GM18499 (cell line): ENCODE measurements at regions not wholly inside any gene's neighbourhood (a gene's known extent, or its start where the extent isn't known, plus 50 kb on each side); places are given as distances from the start of the nearest gene placed in this dataset.

ENCODE experiments used
- ATAC-seq: cut with Tn5 transposase; IDR thresholded peaks from one replicate; pipeline ENCODE4 v1.9.1; 2021; ENCODE audit warnings: moderate number of reproducible peaks; ENCODE audit not compliant: insufficient read depth, unreplicated experiment

- ATAC-seq, result no peak
Measured at GRCh38 chr7:12879139-12879538, 191.7 kb downstream of the ARL4A start.

GRCh38 chr7:12881712-12882111, 194.3 kb downstream of the ARL4A start:
- ATAC-seq, result no peak

DNA sequence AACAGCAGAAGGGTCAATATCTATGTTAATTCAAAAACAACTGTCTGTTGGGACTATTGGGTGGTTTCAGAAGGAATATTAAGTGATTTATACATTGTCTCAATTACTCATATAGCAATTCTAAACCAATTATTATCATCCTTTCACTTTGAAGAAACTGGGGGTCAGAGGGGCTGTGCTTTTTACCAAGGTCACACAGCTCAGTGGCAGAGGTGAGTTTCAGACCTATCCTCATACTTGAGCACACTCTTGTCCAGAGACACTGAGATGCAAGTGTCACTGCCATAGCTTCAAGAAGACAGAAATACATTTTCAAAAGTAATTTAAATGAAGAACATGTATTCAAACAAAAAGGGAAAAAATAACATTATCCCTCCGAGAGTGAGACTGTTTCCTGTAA, 195.3 kb downstream of the ARL4A start:
- ATAC-seq, result no peak

- ATAC-seq, result no peak
Measured at GRCh38 chr7:12884033-12884432, 196.6 kb downstream of the ARL4A start.

DNA sequence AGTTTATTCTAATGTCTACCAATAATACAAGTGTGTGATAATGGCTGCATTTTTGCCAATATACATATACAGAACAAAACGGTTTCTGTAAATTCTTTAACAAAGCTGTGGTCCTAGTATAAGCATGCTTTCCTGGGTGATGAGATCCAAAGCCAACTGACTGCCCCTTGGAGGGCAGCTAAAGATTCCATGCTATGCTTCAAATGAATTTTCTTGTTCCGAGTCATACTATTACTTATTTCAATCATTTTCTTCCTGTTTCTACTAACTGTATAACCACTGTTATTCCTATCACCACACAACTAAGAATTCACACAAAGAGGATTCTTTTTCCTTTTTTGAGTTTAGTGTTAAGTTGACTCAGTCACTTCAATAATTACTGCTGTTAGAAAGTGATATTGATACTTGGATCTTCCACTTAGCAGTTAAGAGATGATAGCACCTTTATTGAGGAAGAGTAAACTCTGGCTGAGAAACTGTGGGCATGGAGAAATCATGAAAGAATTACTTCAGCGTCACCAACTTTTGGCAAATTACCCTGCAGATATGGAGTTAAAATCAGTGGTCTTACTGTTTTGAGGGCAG, 197.5 kb downstream of the ARL4A start:
- no peak for ATAC-seq

DNA sequence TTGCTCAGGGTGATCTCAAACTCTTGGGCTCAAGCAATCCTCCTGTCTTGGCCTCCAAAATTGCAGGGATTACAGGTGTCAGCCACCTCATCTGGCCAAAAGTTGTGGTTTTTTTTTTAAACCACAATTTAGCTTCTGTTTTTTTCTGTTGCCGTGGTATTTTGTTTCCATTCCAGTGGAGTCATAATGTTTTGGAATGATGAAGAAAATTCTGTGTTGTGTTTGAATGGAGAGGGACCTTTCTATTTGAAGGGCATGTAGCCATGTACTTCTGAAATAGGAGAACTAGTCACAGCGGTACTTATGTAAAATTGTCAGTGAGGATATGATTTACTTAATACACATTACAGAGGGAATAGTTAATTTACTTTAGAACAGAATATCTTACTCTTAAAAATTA, 201.3 kb downstream of the ARL4A start:
- ATAC-seq, result no peak

DNA sequence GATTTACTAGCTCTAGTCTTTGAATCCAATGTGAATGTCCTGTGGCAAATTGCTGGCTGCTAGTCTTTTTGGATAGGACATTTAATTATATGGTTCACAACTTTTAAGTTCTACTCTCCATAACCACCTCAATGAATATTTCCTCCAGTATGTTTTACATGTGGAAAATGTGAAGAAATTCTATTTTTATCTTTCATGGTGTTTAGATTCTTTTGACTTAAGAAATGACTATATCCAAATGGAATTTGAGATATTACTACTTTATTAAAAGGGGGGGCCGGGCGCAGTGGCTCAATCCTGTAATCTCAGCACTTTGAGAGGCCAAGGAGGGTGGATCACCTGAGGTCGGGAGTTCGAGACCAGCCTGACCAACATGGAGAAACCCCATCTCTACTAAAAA, 202.0 kb downstream of the ARL4A start:
- no peak for ATAC-seq

GRCh38 chr7:12890586-12890985, 203.2 kb downstream of the ARL4A start:
- ATAC-seq, result no peak

DNA sequence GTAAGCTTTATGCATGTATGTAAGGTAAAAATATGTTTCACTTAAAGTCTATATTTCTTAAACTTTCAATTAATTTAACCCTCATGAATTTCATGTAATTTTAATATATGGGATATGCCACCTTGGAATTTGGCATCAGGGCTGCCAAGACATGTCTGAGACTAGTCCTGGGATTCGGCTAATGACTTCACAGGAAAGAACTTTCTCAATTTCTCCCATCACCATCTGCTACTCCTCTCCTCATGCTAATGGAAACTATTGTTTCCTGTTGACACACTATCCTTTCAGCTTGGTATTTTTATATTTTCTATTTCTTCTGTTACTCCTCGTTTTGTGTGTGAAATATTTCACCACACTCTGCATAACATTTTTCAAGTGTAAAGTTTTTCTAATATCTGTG, 205.9 kb downstream of the ARL4A start:
- ATAC-seq, result no peak

GRCh38 chr7:12895296-12895695, 207.9 kb downstream of the ARL4A start:
- ATAC-seq, result no peak

GRCh38 chr7:12896316-12896715, 208.9 kb downstream of the ARL4A start:
- no peak for ATAC-seq

- no peak for ATAC-seq
Measured at GRCh38 chr7:12898004-12898403, 210.6 kb downstream of the ARL4A start.

- no peak for ATAC-seq
Measured at GRCh38 chr7:12898620-12899019, 211.2 kb downstream of the ARL4A start.

DNA sequence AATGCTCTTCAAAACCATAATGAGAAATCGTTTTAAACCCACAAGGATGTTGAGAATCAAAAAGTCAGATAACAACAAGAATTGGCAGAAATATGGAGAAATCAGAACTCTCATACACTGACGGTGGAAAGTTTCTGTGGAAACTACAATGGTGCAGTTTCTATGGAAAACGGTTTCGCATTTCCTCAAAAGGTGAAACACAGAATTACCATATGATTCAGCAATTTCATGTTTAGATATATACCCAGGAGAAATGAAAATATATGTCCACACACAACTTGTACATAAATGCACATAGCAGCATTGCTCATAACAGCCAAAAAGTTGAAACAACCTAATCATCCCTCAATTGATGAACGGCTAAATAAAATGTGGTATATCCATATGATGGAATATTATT, 218.2 kb downstream of the ARL4A start:
- no peak for ATAC-seq

- no peak for ATAC-seq
Measured at GRCh38 chr7:12907774-12908173, 220.3 kb downstream of the ARL4A start.

DNA sequence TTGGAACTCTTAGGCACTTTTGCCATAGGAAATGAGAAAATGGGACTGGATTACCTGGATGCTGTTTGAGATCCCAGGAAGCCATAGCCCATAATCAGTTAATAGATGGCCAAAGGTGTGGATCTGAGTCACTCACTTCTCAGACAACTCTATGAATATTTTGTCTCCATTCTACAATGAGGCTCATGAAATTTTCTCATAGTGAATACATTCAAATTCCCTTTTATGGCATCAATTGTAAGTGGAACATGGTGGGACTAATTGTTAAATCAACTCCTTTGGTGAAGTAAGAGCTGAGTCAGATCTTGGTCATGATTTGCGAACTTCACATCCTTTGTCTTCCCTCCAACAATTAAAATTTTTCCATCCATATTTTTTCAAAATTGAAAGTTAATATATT, 222.1 kb downstream of the ARL4A start:
- ATAC-seq, result no peak

- no peak for ATAC-seq
Measured at GRCh38 chr7:12911053-12911452, 223.6 kb downstream of the ARL4A start.

- ATAC-seq, result no peak
Measured at GRCh38 chr7:12913002-12913401, 225.6 kb downstream of the ARL4A start.

- no peak for ATAC-seq
Measured at GRCh38 chr7:12917801-12918200, 230.4 kb downstream of the ARL4A start.

DNA sequence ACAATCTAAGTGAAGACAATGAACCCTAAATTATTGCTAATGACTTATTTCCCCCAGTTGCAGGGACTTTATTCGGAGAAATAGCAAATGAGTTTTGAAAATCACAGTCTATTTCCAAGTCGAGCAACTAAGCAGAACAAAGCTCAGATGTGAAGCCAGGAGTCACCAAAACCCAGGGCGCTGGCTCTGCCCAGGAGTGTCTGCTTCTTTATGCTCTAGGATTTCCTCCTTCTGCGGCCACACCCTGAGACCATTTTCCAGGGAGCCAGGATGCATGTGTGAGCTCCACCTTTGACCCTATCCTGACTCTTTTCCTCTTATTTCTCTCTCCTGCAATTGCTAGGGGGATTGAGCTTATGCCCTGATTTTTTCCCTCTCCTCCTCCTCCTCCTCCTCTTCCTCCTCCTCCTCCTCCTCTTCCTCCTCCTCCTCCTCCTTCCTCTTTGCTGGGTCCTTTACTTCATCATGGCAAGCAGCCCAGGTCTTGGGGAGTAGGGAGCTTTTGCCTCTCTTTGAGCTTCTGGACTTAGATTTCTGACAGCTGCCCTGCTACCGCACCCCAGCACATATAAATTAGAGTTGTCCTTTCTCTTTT, 234.4 kb downstream of the ARL4A start:
- ATAC-seq, result no peak

GRCh38 chr7:12923971-12924370, 236.5 kb downstream of the ARL4A start:
- no peak for ATAC-seq

DNA sequence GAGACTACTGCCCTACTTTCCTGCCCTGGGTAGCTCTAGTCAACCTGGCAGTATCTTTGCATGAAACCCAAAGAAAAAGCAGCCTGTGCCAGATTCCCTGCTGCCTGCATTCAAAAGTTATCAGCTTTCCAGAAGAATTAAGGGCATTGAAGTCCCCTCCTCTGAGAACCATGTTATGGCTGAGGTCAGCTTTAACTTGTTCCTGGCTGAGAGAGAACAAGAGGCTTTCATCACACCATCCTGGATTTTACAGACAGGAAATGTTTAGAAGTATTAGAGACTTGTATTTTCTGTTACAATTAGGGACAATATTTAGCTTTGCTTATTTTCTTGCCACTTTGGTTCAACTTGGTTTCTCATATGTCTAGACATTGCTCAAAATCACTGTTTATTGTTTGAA, 238.8 kb downstream of the ARL4A start:
- ATAC-seq, result no peak
